Tibial nerve (tissue), 4 donors: ENCODE measurements at regions not wholly inside any gene's neighbourhood (a gene's known extent, or its start where the extent isn't known, plus 50 kb on each side); places are given as distances from the start of the nearest gene placed in this dataset.
"Not testable (repeated sequence)": the region's sequence is repeated elsewhere in the genome, so short reads cannot be mapped to it uniquely, and the experiment has no call there.

Experiments
- DNase-seq, 2 donors: peaks; one replicate each; pipeline ENCODE4 v3.0.0-alpha.2; 2019; ENCODE audit warnings: low spot score in 2 of 2
- H3K27ac ChIP-seq, 4 donors: fragments of 200-600 bp; sonication (generic) in 3 of 4; one replicate each; pipeline ENCODE4 v1.5.1; 2017 to 2019; ENCODE audit warnings: mild to moderate bottlenecking in 1 of 4
- H3K27me3 ChIP-seq, 2 donors: fragments of 200-600 bp; sonication (generic) in 1 of 2; one replicate each; pipeline versions ENCODE4 v1.5.1 to v1.6.0; 2017 to 2019
- H3K36me3 ChIP-seq, 3 donors: fragments of 200-600 bp; sonication (generic); one replicate each; pipeline ENCODE4 v1.5.1; 2018 to 2019
- H3K4me1 ChIP-seq, 4 donors: fragments of 200-600 bp; sonication (generic) in 3 of 4; one replicate each; pipeline ENCODE4 v1.5.1; 2017 to 2019
- H3K4me3 ChIP-seq, 4 donors: fragments of 200-600 bp; sonication (generic) in 3 of 4; one replicate each; pipeline ENCODE4 v1.5.1; 2017 to 2019; ENCODE audit warnings: mild to moderate bottlenecking in 1 of 4, moderate library complexity in 1 of 4
- H3K9me3 ChIP-seq, 4 donors: fragments of 200-600 bp; sonication (generic) in 3 of 4; one replicate each; pipeline ENCODE4 v1.5.1; 2017 to 2019
- EP300 ChIP-seq, 2 donors: sonication (generic); formaldehyde crosslinking; IDR thresholded peaks; one replicate each; pipeline ENCODE4 v1.6.1; 2017; ENCODE audit warnings: antibody characterized with exemption in 2 of 2, mild to moderate bottlenecking in 1 of 2
- POLR2A ChIP-seq, 2 donors: fragments of 450-650 bp; IDR thresholded peaks; one replicate each; pipeline ENCODE4 v1.6.1; 2017; ENCODE audit warnings: antibody characterized with exemption in 2 of 2, mild to moderate bottlenecking in 2 of 2, moderate library complexity in 2 of 2
- WGBS, 2 donors: methylation state at CpG; one replicate each; pipeline ENCODE4 v1.1.5; 2018; 5-methylcytosine and 5-hydroxymethylcytosine counted together
- TF ChIP-seq, protein P1 (sequence below), 5 experiments: fragments of 200-600 bp in 3 of 5; fragments of 450-650 bp in 2 of 5; sonication (generic) in 3 of 5; IDR thresholded peaks; one replicate each; pipeline ENCODE4 v1.5.1; 2016 to 2019; ENCODE audit warnings: antibody characterized with exemption in 5 of 5, mild to moderate bottlenecking in 3 of 5, moderate library complexity in 2 of 5

DNA sequence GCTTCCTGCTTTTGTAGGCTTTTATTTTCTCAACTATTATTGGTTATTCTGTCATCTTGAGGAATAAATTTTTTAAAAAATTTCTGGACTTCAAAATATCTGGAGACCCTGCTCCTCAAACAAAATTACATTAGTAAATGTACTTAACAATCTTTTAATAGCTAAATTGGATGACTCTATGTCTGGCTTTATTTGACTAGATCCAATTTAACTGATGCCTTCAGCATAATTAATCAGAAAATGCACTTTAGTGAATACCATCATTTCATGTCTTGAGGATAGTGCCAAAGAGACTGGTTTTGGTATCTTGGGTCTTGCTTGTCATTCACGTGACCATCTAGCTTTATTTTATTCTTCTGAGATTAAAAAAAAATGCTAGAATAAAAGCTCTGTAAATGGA lies 1301.2 kb downstream of the JRKL start:
- Histone ChIP-seq H3K4me1 (no peaks in the 10 kb centered on the region), H3K4me3 (no peak overlapping the region), H3K27me3 (no peaks in the 10 kb centered on the region), H3K27ac (no peak overlapping the region), H3K36me3 (no peaks in the 10 kb centered on the region), H3K9me3 (peaks cover 0 to 15% (median 0%) of the 10 kb centered on the region in 4 donors)
- DNase-seq, result no peak
- WGBS, 2 donors, result 86 to 89% methylated on average over 1 of the region's 1 CpG
- TF ChIP-seq, protein P1, sequence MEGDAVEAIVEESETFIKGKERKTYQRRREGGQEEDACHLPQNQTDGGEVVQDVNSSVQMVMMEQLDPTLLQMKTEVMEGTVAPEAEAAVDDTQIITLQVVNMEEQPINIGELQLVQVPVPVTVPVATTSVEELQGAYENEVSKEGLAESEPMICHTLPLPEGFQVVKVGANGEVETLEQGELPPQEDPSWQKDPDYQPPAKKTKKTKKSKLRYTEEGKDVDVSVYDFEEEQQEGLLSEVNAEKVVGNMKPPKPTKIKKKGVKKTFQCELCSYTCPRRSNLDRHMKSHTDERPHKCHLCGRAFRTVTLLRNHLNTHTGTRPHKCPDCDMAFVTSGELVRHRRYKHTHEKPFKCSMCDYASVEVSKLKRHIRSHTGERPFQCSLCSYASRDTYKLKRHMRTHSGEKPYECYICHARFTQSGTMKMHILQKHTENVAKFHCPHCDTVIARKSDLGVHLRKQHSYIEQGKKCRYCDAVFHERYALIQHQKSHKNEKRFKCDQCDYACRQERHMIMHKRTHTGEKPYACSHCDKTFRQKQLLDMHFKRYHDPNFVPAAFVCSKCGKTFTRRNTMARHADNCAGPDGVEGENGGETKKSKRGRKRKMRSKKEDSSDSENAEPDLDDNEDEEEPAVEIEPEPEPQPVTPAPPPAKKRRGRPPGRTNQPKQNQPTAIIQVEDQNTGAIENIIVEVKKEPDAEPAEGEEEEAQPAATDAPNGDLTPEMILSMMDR (IDR thresholded peaks at IDR 0.05), result no peak
- TF ChIP-seq POLR2A (IDR thresholded peaks at IDR 0.05) (no peak), EP300 (IDR thresholded peaks at IDR 0.05) (no peak)

- no peak for DNase-seq
- Histone ChIP-seq H3K9me3 (no peaks in the 10 kb centered on the region), H3K36me3 (no peaks in the 10 kb centered on the region), H3K27me3 (no peaks in the 10 kb centered on the region), H3K4me1 (no peaks in the 10 kb centered on the region), H3K27ac (no peak overlapping the region), H3K4me3 (no peak overlapping the region)
- TF ChIP-seq POLR2A (IDR thresholded peaks at IDR 0.05) (no peak), EP300 (IDR thresholded peaks at IDR 0.05) (no peak)
- TF ChIP-seq, protein P1 (IDR thresholded peaks at IDR 0.05), result no peak
- 50 to 59% methylated on average over 1 of the region's 1 CpG for WGBS, 2 donors
Observed at GRCh38 chr11:97702951-97703350, 1313.1 kb downstream of the JRKL start.

GRCh38 chr11:97703851-97704250 lies 1314.0 kb downstream of the JRKL start:
- no peak for DNase-seq

GRCh38 chr11:97705441-97705840 lies 1315.3 kb upstream of the CNTN5 start:
- not testable (repeated sequence) for DNase-seq, H3K36me3 ChIP-seq, H3K4me3 ChIP-seq, H3K27me3 ChIP-seq, H3K9me3 ChIP-seq, H3K27ac ChIP-seq, H3K4me1 ChIP-seq
- 94 to 100% methylated on average over 1 of the region's 1 CpG for WGBS, 2 donors

More at GRCh38 chr11:97703851-97704250, 1314.0 kb downstream of the JRKL start:
- Histone ChIP-seq H3K27me3 (no peaks in the 10 kb centered on the region), H3K4me1 (no peaks in the 10 kb centered on the region), H3K27ac (no peak overlapping the region), H3K4me3 (no peak overlapping the region), H3K9me3 (no peaks in the 10 kb centered on the region), H3K36me3 (no peaks in the 10 kb centered on the region)
- WGBS, 2 donors, result 81 to 82% methylated on average over 3 of the region's 3 CpGs
- TF ChIP-seq EP300 (IDR thresholded peaks at IDR 0.05) (no peak), POLR2A (IDR thresholded peaks at IDR 0.05) (no peak)
- TF ChIP-seq, protein P1 (IDR thresholded peaks at IDR 0.05), result no peak

DNA sequence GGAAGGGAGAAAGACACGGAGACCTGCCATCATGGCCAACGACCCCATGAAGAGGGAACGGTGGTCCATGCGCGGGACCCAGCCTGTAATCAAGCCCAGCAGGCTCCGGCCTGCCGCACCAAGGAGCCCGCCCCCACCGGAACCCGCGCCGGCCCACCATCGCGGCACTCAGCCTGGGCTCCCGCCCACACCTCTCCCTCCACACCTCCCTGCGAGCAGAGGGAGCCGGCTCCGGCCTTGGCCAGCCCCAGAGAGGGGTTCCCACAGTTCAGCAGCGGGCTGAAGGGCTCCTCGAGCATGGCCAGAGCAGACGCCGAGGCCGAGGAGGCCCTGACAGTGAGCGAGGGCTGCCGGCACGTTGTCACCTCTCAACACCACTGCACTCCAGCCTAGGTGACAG lies 1302.8 kb upstream of the CNTN5 start:
- TF ChIP-seq EP300 (IDR thresholded peaks at IDR 0.05) (no peak), POLR2A (IDR thresholded peaks at IDR 0.05) (no peak)
- TF ChIP-seq, protein P1 (IDR thresholded peaks at IDR 0.05), result no peak
- H3K27me3 ChIP-seq, result no peaks in the 10 kb centered on the region
- no peak overlapping the region for H3K27ac ChIP-seq
- no peaks in the 10 kb centered on the region for H3K9me3 ChIP-seq
- WGBS, 2 donors, result 90 to 93% methylated on average over 12 to 24 of the region's 26 CpGs
- DNase-seq, result no peak
- H3K4me3 ChIP-seq, result no peak overlapping the region
- H3K36me3 ChIP-seq, result no peaks in the 10 kb centered on the region
- H3K4me1 ChIP-seq, result no peaks in the 10 kb centered on the region

- WGBS, 2 donors, result 91 to 100% methylated on average over 1 of the region's 1 CpG
- H3K36me3 ChIP-seq, result no peaks in the 10 kb centered on the region
- no peaks in the 10 kb centered on the region for H3K9me3 ChIP-seq
- H3K27me3 ChIP-seq, result no peaks in the 10 kb centered on the region
- no peaks in the 10 kb centered on the region for H3K4me1 ChIP-seq
- H3K27ac ChIP-seq, result no peak overlapping the region
- no peak overlapping the region for H3K4me3 ChIP-seq
- TF ChIP-seq POLR2A (IDR thresholded peaks at IDR 0.05) (no peak), EP300 (IDR thresholded peaks at IDR 0.05) (no peak)
- TF ChIP-seq, protein P1 (IDR thresholded peaks at IDR 0.05), result no peak
- no peak for DNase-seq
Observed at GRCh38 chr11:97722065-97722464, 1298.7 kb upstream of the CNTN5 start.
